Chondrocyte (in vitro differentiated cells): ENCODE measurements at regions not wholly inside any gene's neighbourhood (a gene's known extent, or its start where the extent isn't known, plus 50 kb on each side); places are given as distances from the start of the nearest gene placed in this dataset.
A peak's percentile ranks its signal among the peaks of the same experiment; 100 is the strongest.
"Not testable (repeated sequence)": the region's sequence is repeated elsewhere in the genome, so short reads cannot be mapped to it uniquely, and the experiment has no call there.

Experiments used
- DNase-seq: peaks from one replicate; pipeline ENCODE4 v3.0.0; 2021; ENCODE audit warnings: mixed read lengths, low spot score
- H3K27ac Mint-ChIP-seq: one replicate; pipeline ENCODE4 v1.8.0; 2021; ENCODE audit warnings: mild to moderate bottlenecking, moderate library complexity, mixed read lengths; ENCODE audit not compliant: unreplicated experiment
- H3K27me3 Mint-ChIP-seq: 2 replicates; pipeline ENCODE4 v1.8.0; 2021; ENCODE audit warnings: low read depth, mixed read lengths
- H3K36me3 Mint-ChIP-seq: 2 replicates; pipeline ENCODE4 v1.8.0; 2021; ENCODE audit warnings: low read depth, mixed read lengths
- H3K4me1 Mint-ChIP-seq: 2 replicates; pipeline ENCODE4 v1.8.0; 2021; ENCODE audit warnings: low read depth, mild to moderate bottlenecking, mixed read lengths
- H3K4me3 Mint-ChIP-seq: one replicate; pipeline ENCODE4 v1.8.0; 2021; ENCODE audit warnings: mild to moderate bottlenecking, moderate library complexity, mixed read lengths; ENCODE audit not compliant: unreplicated experiment
- H3K9me3 Mint-ChIP-seq: 2 replicates; pipeline ENCODE4 v1.8.0; 2021; ENCODE audit warnings: low read depth, mixed read lengths
- CTCF ChIP-seq: fragments of 200-600 bp; sonication (generic); IDR thresholded peaks from 2 replicates; pipeline ENCODE4 v1.5.0; 2021; ENCODE audit warnings: antibody characterized with exemption, mild to moderate bottlenecking, moderate library complexity

DNA sequence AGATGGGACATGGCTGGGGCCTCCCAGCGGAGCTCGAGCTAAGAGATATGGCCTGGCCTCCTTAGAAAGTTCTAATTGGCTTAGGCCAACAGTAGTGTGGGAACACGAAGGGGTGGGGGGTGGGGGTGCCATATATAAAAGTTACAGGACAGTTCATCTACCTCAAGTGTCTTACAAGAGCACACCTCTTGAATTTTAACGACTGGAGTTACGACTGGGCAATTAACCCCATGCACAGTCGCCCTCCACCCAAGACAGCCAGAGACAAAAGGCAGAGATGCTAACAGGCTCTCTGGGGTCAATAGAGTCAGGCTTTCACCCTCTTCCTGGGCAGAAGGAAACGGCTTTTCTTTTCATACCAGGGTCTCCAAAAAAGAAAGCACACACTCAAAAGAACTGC is 302.2 kb downstream of the BCOR start:
- Mint-ChIP-seq H3K27ac (no peak overlapping the region), H3K9me3 (peaks cover 8% of the 10 kb centered on the region), H3K4me1 (no peaks in the 10 kb centered on the region), H3K27me3 (no peaks in the 10 kb centered on the region), H3K4me3 (no peak overlapping the region), H3K36me3 (no peaks in the 10 kb centered on the region)
- DNase-seq: no peak
- TF ChIP-seq CTCF: no peak

DNA sequence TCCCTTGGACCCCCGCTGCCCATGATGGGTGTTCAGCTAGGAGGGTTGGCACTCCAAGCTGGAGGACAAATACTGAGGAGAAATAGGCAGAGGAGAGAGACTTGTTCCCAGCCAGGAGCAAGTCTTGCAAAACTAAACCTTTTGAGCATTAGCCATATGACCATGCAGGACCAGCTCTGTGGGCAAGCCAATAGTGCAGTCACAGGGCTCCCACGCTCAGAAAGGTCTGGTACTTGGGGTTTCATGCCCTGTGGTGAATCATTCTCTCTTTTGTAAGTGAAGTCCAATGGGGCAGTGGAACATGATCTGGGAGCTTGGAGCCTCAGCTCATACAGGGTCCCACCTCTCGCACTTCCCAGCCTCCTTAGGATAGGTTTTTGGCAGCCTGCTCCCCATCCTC is 300.9 kb downstream of the BCOR start:
- no peak overlapping the region for H3K4me3 Mint-ChIP-seq
- no peaks in the 10 kb centered on the region for H3K27me3 Mint-ChIP-seq
- TF ChIP-seq CTCF: no peak
- DNase-seq: no peak
- H3K4me1 Mint-ChIP-seq: no peaks in the 10 kb centered on the region
- peaks cover 11% of the 10 kb centered on the region for H3K9me3 Mint-ChIP-seq
- H3K36me3 Mint-ChIP-seq: no peaks in the 10 kb centered on the region
- H3K27ac Mint-ChIP-seq: no peak overlapping the region

DNA sequence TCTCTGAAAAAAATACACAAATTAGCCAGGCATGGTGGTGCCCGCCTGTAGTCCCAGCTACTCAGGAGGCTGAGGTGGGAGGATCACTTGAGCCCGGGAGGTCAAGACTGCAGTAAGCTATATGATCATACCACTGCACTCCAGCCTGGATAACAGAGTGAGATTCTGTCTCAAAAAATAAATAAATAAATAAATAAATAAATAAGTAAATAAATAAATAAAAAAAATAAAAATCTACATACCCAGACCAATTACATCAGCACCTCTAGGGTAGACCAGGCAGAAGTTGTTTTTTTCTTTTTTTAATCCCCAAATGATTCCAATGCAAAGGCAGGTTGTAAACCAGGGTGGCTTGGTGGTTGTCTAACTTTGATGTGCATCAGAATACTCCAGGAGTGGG is 299.3 kb downstream of the BCOR start:
- not testable (repeated sequence) for H3K4me1 Mint-ChIP-seq

DNA sequence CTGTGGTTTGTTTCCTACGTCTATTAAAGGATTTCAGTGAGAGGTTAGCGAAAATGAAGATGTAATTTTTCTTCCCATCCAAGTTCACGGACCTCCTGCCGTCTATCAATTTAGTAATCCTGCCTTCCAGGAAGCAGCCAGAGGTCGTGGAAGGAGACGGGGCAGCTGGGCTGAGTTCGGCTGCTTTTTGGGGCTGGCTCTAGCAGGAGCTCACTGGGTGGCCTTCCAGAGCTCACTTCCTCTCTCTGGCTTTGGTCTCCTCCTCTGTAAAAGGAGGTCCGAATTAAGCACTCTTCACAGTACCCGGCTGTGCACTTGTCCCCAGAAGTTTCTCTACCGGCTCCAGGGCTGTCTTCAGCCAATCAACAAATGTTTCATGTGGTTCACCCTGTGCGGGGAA is 295.4 kb downstream of the BCOR start:
- no peak overlapping the region for H3K27ac Mint-ChIP-seq

More for the DNA sequence above, 299.3 kb downstream of the BCOR start:
- H3K36me3 Mint-ChIP-seq, H3K27me3 Mint-ChIP-seq, DNase-seq, H3K27ac Mint-ChIP-seq, H3K4me3 Mint-ChIP-seq: not testable (repeated sequence)
- H3K9me3 Mint-ChIP-seq: peaks cover 11% of the 10 kb centered on the region

GRCh38 chrX:39802908-39803307 is 294.9 kb downstream of the BCOR start:
- Mint-ChIP-seq H3K4me3 (no peak overlapping the region), H3K36me3 (no peaks in the 10 kb centered on the region), H3K4me1 (peaks cover 3% of the 10 kb centered on the region), H3K27ac (no peak overlapping the region), H3K27me3 (no peaks in the 10 kb centered on the region), H3K9me3 (peaks cover 21% of the 10 kb centered on the region)
- DNase-seq: peak; percentile 49
- TF ChIP-seq CTCF: no peak

More for the DNA sequence above, 295.4 kb downstream of the BCOR start:
- Mint-ChIP-seq H3K9me3 (peaks cover 21% of the 10 kb centered on the region), H3K4me3 (no peak overlapping the region), H3K27me3 (no peaks in the 10 kb centered on the region), H3K4me1 (no peaks in the 10 kb centered on the region), H3K36me3 (no peaks in the 10 kb centered on the region)
- TF ChIP-seq CTCF: no peak
- peak; percentile 24 for DNase-seq

DNA sequence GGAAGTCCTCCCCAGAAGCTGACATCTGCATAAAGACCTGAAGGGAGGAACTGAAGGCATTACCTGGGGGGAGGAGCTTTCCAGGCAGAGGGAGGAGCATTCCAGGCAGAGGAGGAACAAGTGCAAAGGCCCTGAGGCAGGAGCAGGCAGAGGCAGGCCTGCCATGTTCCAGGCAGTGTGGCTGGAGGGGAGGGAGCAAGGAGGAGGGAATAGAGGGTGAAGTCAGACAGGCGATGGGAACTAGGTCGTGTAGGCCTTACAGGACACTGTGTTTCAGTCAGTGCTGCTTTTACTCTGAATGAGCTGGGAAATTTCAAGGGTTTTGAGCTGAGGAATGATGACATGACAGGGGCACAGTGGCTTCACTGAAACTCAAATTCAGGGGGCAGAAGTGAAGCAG is 292.7 kb downstream of the BCOR start:
- H3K4me1 Mint-ChIP-seq: peaks cover 20% of the 10 kb centered on the region
- no peaks in the 10 kb centered on the region for H3K27me3 Mint-ChIP-seq
- H3K36me3 Mint-ChIP-seq: no peaks in the 10 kb centered on the region
- no peak overlapping the region for H3K27ac Mint-ChIP-seq
- peak; percentile 57 for DNase-seq
- H3K9me3 Mint-ChIP-seq: peaks cover 20% of the 10 kb centered on the region
- TF ChIP-seq CTCF: no peak
- H3K4me3 Mint-ChIP-seq: no peak overlapping the region
